ENCODE measurements at regions not wholly inside any gene's neighbourhood (a gene's known extent, or its start where the extent isn't known, plus 50 kb on each side); places are given as distances from the start of the nearest gene placed in this dataset.

DNA sequence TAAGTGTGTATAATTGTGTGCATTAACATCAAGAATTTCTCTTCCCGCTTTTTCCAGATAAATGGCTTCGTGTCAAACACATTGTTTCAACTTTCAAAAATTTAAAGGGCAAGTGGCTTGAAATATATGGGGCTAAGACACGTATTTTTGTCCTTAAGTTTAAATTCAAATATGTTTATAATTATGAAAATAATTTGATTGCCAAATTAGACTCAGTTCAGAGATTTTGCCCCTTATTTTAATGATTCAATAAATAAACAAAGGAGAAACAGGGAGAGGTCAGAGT, 1159.2 kb upstream of the MIR17HG start:
- DNase-seq (ENCODE audit: low spot score): no peak
- H3K9me3 ChIP-seq (ENCODE audit: low read depth): no peaks in the 10 kb centered on the region
- H3K4me1 Mint-ChIP-seq: no peaks in the 10 kb centered on the region
- no peak overlapping the region for H3K27ac ChIP-seq
- no peak overlapping the region for H2AFZ ChIP-seq (replicated peaks)
- H4K20me1 ChIP-seq (ENCODE audit: low read depth): no peaks in the 10 kb centered on the region
- H3K4me3 Mint-ChIP-seq: no peak overlapping the region
- no peak overlapping the region for H3K27ac Mint-ChIP-seq
- no peak overlapping the region for H3K9ac ChIP-seq
- no peak for TF ChIP-seq EZH2 (IDR thresholded peaks at IDR 0.05)
- no peak for TF ChIP-seq EZH2phosphoT487 (IDR thresholded peaks at IDR 0.05)
- TF ChIP-seq, protein P1, sequence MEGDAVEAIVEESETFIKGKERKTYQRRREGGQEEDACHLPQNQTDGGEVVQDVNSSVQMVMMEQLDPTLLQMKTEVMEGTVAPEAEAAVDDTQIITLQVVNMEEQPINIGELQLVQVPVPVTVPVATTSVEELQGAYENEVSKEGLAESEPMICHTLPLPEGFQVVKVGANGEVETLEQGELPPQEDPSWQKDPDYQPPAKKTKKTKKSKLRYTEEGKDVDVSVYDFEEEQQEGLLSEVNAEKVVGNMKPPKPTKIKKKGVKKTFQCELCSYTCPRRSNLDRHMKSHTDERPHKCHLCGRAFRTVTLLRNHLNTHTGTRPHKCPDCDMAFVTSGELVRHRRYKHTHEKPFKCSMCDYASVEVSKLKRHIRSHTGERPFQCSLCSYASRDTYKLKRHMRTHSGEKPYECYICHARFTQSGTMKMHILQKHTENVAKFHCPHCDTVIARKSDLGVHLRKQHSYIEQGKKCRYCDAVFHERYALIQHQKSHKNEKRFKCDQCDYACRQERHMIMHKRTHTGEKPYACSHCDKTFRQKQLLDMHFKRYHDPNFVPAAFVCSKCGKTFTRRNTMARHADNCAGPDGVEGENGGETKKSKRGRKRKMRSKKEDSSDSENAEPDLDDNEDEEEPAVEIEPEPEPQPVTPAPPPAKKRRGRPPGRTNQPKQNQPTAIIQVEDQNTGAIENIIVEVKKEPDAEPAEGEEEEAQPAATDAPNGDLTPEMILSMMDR (IDR thresholded peaks at IDR 0.05): no peak
- H3F3A ChIP-seq (ENCODE audit: low read depth): no peaks in the 10 kb centered on the region
- no peaks in the 10 kb centered on the region for H3K36me3 Mint-ChIP-seq
- no peaks in the 10 kb centered on the region for H3K79me2 ChIP-seq (ENCODE audit: low read depth)
- H3K4me1 ChIP-seq: no peaks in the 10 kb centered on the region
- H3K9me3 Mint-ChIP-seq: no peaks in the 10 kb centered on the region
- no peak overlapping the region for H3K4me3 ChIP-seq
- no peaks in the 10 kb centered on the region for H3K36me3 ChIP-seq
- no peak overlapping the region for H3K4me2 ChIP-seq
- no peaks in the 10 kb centered on the region for H3K27me3 ChIP-seq
- H3K27me3 Mint-ChIP-seq (ENCODE audit: insufficient read depth, low read depth): no peaks in the 10 kb centered on the region

DNA sequence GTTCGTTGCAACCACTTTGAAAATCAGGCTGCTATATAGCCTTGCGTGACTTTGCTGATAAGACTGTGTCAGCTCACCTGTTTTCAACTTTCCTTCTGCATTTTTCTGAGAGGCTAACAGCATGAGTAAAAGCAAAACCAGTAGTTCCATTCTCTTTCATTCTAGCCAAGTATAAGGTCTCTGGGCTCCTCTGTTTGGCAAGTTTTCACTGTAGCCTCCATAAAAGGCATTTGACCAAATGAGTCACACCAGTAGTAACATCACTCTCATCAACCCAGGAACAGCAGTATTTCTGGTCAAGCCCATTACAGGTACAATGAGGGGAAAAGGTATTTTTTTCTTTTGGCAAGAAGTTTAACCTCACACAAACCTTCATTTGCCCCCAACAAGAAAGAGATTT, 1149.8 kb upstream of the MIR17HG start:
- H3K4me3 Mint-ChIP-seq: no peak overlapping the region

DNA sequence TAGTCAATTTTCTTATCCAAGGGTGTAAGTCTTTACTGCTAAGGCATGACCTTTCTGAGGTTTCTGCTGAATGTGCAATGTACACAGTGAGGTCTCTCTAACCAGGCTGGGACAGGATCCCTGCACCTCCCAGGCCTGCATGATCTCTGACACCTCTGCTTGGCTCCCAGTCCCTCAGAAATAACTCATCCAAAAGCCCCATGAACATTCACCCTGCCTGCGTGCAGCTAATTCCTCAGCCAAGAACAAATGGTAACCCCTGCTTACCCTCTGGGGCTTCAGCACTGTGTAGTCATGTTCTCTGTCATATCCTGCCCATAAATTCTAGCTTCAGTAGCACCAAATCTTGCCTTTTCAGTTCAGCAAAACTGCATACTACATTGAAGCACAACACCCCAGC, 1146.3 kb upstream of the MIR17HG start:
- H3K27me3 Mint-ChIP-seq (ENCODE audit: insufficient read depth, low read depth): no peaks in the 10 kb centered on the region
- TF ChIP-seq EZH2 (IDR thresholded peaks at IDR 0.05): no peak
- H3K36me3 Mint-ChIP-seq: no peaks in the 10 kb centered on the region
- H3K79me2 ChIP-seq (ENCODE audit: low read depth): no peaks in the 10 kb centered on the region
- no peak overlapping the region for H3K4me3 Mint-ChIP-seq
- H3K4me1 ChIP-seq: no peaks in the 10 kb centered on the region
- H3K4me2 ChIP-seq: no peak overlapping the region
- H3K27ac Mint-ChIP-seq: no peak overlapping the region
- H3K4me1 Mint-ChIP-seq: no peaks in the 10 kb centered on the region
- no peak overlapping the region for H3K27ac ChIP-seq
- no peaks in the 10 kb centered on the region for H3K27me3 ChIP-seq
- H3K9ac ChIP-seq: no peak overlapping the region
- H3F3A ChIP-seq (ENCODE audit: low read depth): no peaks in the 10 kb centered on the region
- no peaks in the 10 kb centered on the region for H3K9me3 ChIP-seq (ENCODE audit: low read depth)
- no peak for DNase-seq (ENCODE audit: low spot score)
- H3K9me3 Mint-ChIP-seq: no peaks in the 10 kb centered on the region
- no peak overlapping the region for H3K4me3 ChIP-seq
- no peaks in the 10 kb centered on the region for H3K36me3 ChIP-seq
- H2AFZ ChIP-seq (replicated peaks): peak overlapping the region; percentile 53
- H4K20me1 ChIP-seq (ENCODE audit: low read depth): no peaks in the 10 kb centered on the region

More for the DNA sequence above, 1149.8 kb upstream of the MIR17HG start:
- H2AFZ ChIP-seq (replicated peaks): peak overlapping the region; percentile 2
- H3K79me2 ChIP-seq (ENCODE audit: low read depth): no peaks in the 10 kb centered on the region
- no peak overlapping the region for H3K4me2 ChIP-seq
- no peaks in the 10 kb centered on the region for H3K4me1 ChIP-seq
- Mint-ChIP-seq H3K4me1 (no peaks in the 10 kb centered on the region), H3K27me3 (ENCODE audit: insufficient read depth, low read depth) (no peaks in the 10 kb centered on the region), H3K9me3 (peaks cover 10% of the 10 kb centered on the region), H3K36me3 (no peaks in the 10 kb centered on the region), H3K27ac (no peak overlapping the region)
- TF ChIP-seq, protein P1 (IDR thresholded peaks at IDR 0.05): no peak
- TF ChIP-seq EZH2 (IDR thresholded peaks at IDR 0.05) (no peak), EZH2phosphoT487 (IDR thresholded peaks at IDR 0.05) (no peak)
- H3K9me3 ChIP-seq (ENCODE audit: low read depth): peaks cover 8% of the 10 kb centered on the region
- H3K4me3 ChIP-seq: no peak overlapping the region
- no peak overlapping the region for H3K27ac ChIP-seq
- no peaks in the 10 kb centered on the region for H3F3A ChIP-seq (ENCODE audit: low read depth)
- no peaks in the 10 kb centered on the region for H4K20me1 ChIP-seq (ENCODE audit: low read depth)
- no peaks in the 10 kb centered on the region for H3K27me3 ChIP-seq
- no peak for DNase-seq (ENCODE audit: low spot score)
- H3K9ac ChIP-seq: no peak overlapping the region
- no peaks in the 10 kb centered on the region for H3K36me3 ChIP-seq

DNA sequence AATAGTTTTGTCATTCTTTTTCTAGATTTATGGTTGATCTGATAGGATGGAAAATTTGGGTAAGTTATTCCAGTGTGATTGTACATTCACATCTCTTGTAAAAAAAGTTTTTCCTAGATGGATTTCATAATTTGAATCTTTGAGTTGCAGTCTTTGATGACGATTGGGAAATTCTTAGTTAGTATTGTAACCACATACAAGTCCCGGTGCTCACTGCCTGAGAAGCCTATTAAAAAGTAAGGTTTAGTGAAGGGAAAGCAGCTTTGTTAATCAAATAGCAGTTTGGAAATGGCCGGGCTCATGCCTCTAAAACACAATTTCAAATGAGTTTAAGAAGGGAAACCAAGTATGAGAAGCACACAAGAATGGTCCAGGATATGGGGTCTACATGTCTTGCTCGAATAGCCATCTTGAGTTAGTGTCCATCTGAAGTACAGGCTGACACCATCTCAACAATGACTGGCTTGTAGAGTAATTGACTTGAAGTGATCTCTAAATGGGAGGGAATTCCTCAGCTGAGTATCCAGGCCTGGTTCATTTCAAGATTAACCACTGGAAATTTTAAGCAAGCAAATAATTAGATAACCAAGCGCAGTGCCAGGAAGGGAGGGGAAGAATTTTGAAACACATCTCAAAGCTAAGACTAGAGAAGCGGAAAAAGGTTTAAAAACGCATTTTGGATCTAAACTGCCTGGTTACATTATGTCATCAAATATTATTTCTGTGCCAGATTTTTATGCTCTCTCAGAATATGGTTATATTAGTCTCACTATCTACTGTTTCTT, 1145.6 kb upstream of the MIR17HG start:
- no peaks in the 10 kb centered on the region for H3K36me3 Mint-ChIP-seq
- Histone ChIP-seq H4K20me1 (ENCODE audit: low read depth) (no peaks in the 10 kb centered on the region), H3K4me2 (no peak overlapping the region), H3K27me3 (no peaks in the 10 kb centered on the region), H3K4me3 (no peak overlapping the region), H3K79me2 (ENCODE audit: low read depth) (no peaks in the 10 kb centered on the region), H3K9me3 (ENCODE audit: low read depth) (no peaks in the 10 kb centered on the region), H3F3A (ENCODE audit: low read depth) (no peaks in the 10 kb centered on the region), H3K9ac (no peak overlapping the region), H2AFZ (replicated peaks) (no peak overlapping the region), H3K36me3 (no peaks in the 10 kb centered on the region), H3K27ac (no peak overlapping the region), H3K4me1 (no peaks in the 10 kb centered on the region)
- no peak overlapping the region for H3K27ac Mint-ChIP-seq
- no peaks in the 10 kb centered on the region for H3K9me3 Mint-ChIP-seq
- TF ChIP-seq EZH2 (IDR thresholded peaks at IDR 0.05) (no peak), EZH2phosphoT487 (IDR thresholded peaks at IDR 0.05) (no peak)
- TF ChIP-seq, protein P1 (IDR thresholded peaks at IDR 0.05): no peak
- no peak overlapping the region for H3K4me3 Mint-ChIP-seq
- H3K4me1 Mint-ChIP-seq: no peaks in the 10 kb centered on the region
- no peak for DNase-seq (ENCODE audit: low spot score)
- H3K27me3 Mint-ChIP-seq (ENCODE audit: insufficient read depth, low read depth): no peaks in the 10 kb centered on the region

Data from neural progenitor cell (in vitro differentiated cells).